ENCODE measurements at regions not wholly inside any gene's neighbourhood (a gene's known extent, or its start where the extent isn't known, plus 50 kb on each side); places are given as distances from the start of the nearest gene placed in this dataset.

DNA sequence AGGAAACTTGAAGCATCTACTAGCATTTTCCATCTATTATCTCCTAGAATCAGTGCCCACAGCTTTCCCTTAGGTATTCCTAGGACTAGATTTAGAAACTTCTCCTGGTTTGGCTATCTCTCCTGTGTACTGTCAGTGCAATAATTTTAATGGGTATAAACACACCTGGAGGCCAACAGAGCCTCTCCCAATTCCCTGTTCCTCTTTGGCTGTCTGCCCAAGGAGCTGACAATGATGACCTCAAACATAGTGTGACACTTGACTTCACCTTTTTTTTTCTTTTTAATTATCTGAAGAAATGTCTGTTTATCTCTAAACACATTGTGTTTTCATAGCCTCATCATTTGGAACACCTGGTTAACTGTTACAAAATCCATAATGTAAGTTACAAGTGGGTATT lies 754.5 kb upstream of the ALCAM start:
- TF ChIP-seq, protein P1, sequence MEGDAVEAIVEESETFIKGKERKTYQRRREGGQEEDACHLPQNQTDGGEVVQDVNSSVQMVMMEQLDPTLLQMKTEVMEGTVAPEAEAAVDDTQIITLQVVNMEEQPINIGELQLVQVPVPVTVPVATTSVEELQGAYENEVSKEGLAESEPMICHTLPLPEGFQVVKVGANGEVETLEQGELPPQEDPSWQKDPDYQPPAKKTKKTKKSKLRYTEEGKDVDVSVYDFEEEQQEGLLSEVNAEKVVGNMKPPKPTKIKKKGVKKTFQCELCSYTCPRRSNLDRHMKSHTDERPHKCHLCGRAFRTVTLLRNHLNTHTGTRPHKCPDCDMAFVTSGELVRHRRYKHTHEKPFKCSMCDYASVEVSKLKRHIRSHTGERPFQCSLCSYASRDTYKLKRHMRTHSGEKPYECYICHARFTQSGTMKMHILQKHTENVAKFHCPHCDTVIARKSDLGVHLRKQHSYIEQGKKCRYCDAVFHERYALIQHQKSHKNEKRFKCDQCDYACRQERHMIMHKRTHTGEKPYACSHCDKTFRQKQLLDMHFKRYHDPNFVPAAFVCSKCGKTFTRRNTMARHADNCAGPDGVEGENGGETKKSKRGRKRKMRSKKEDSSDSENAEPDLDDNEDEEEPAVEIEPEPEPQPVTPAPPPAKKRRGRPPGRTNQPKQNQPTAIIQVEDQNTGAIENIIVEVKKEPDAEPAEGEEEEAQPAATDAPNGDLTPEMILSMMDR (IDR thresholded peaks at IDR 0.05) = no peak
- TF ChIP-seq POLR2A (IDR thresholded peaks at IDR 0.05) = no peak
